HuH-7 (cell line): ENCODE measurements at regions not wholly inside any gene's neighbourhood (a gene's known extent, or its start where the extent isn't known, plus 50 kb on each side); places are given as distances from the start of the nearest gene placed in this dataset.
"Not testable (repeated sequence)": the region's sequence is repeated elsewhere in the genome, so short reads cannot be mapped to it uniquely, and the experiment has no call there.

ENCODE experiments used
- DNase-seq: peaks from one replicate; pipeline ENCODE4 v3.0.0; 2011; ENCODE audit warnings: low spot score

- no peak for DNase-seq
These were observed 154.6 kb upstream of the NYAP2 start for GRCh38 chr2:225244933-225245332.

GRCh38 chr2:225236769-225237323 lies 162.7 kb upstream of the NYAP2 start:
- no peak for DNase-seq

- no peak for DNase-seq
These were observed 166.3 kb upstream of the NYAP2 start for GRCh38 chr2:225233234-225233633.

GRCh38 chr2:225231900-225232299 lies 167.6 kb upstream of the NYAP2 start:
- no peak for DNase-seq

- not testable (repeated sequence) for DNase-seq
These were observed 170.2 kb upstream of the NYAP2 start for GRCh38 chr2:225229346-225229745.

- no peak for DNase-seq
These were observed 173.1 kb upstream of the NYAP2 start for GRCh38 chr2:225226441-225226840.

GRCh38 chr2:225223301-225223700 lies 176.2 kb upstream of the NYAP2 start:
- DNase-seq: no peak

- no peak for DNase-seq
These were observed 165.2 kb upstream of the DOCK10 start for GRCh38 chr2:225207471-225207870.

- no peak for DNase-seq
These were observed 164.8 kb upstream of the DOCK10 start for GRCh38 chr2:225207043-225207442.

GRCh38 chr2:225196579-225196978 lies 154.3 kb upstream of the DOCK10 start:
- DNase-seq: no peak

- no peak for DNase-seq
These were observed 150.6 kb upstream of the DOCK10 start for GRCh38 chr2:225192869-225193268.

GRCh38 chr2:225190987-225191386 lies 148.7 kb upstream of the DOCK10 start:
- DNase-seq: no peak

- DNase-seq: no peak
These were observed 142.7 kb upstream of the DOCK10 start for GRCh38 chr2:225184948-225185347.

GRCh38 chr2:225182126-225182525 lies 139.9 kb upstream of the DOCK10 start:
- DNase-seq: no peak

- no peak for DNase-seq
These were observed 134.8 kb upstream of the DOCK10 start for GRCh38 chr2:225177098-225177497.

GRCh38 chr2:225173909-225174308 lies 131.6 kb upstream of the DOCK10 start:
- DNase-seq: no peak

GRCh38 chr2:225171350-225171749 lies 129.1 kb upstream of the DOCK10 start:
- no peak for DNase-seq

GRCh38 chr2:225170162-225170561 lies 127.9 kb upstream of the DOCK10 start:
- DNase-seq: no peak

- DNase-seq: no peak
These were observed 127.1 kb upstream of the DOCK10 start for GRCh38 chr2:225169396-225169795.

- DNase-seq: no peak
These were observed 122.8 kb upstream of the DOCK10 start for GRCh38 chr2:225165052-225165451.

- DNase-seq: no peak
These were observed 122.3 kb upstream of the DOCK10 start for GRCh38 chr2:225164401-225165050.

- no peak for DNase-seq
These were observed 116.1 kb upstream of the DOCK10 start for GRCh38 chr2:225158360-225158759.

- no peak for DNase-seq
These were observed 114.7 kb upstream of the DOCK10 start for GRCh38 chr2:225156853-225157451.

- no peak for DNase-seq
These were observed 98.5 kb upstream of the DOCK10 start for GRCh38 chr2:225140723-225141122.
